CD8-positive, alpha-beta memory T cell (primary cell): ENCODE measurements at regions not wholly inside any gene's neighbourhood (a gene's known extent, or its start where the extent isn't known, plus 50 kb on each side); places are given as distances from the start of the nearest gene placed in this dataset.

Experiments
- CTCF ChIA-PET: fragments of 350-600 bp; sonication (Branson Sonifier 250); formaldehyde crosslinking; loops from one replicate; lab custom pipeline; 2021; ENCODE audit warnings: antibody characterized with exemption; lab: Charles Lee
- POLR2A ChIA-PET: fragments of 350-600 bp; sonication (Branson Sonifier 250); formaldehyde crosslinking; loops from one replicate; lab custom pipeline; 2021; ENCODE audit warnings: antibody characterized with exemption; lab: Charles Lee
- DNase-seq, 5 donors: peaks; one replicate each; pipeline versions ENCODE4 v3.0.0 to v3.0.0-alpha.2; 2020 to 2022; ENCODE audit warnings: mixed read lengths in 1 of 5
- H3K27ac ChIP-seq: one replicate; pipeline ENCODE4 v1.7.0; 2013; ENCODE audit warnings: low read depth, mild to moderate bottlenecking, low read length, moderate library complexity
- H3K27me3 ChIP-seq: 2 replicates; pipeline ENCODE4 v1.7.0; 2013; ENCODE audit warnings: low read length, mild to moderate bottlenecking; ENCODE audit not compliant: insufficient read depth, poor library complexity, severe bottlenecking
- H3K36me3 ChIP-seq: 2 replicates; pipeline ENCODE4 v1.7.0; 2013; ENCODE audit warnings: mild to moderate bottlenecking, low read length, moderate library complexity; ENCODE audit not compliant: insufficient read depth
- H3K4me1 ChIP-seq: 2 replicates; pipeline ENCODE4 v1.7.0; 2013; ENCODE audit warnings: mild to moderate bottlenecking, low read length, moderate library complexity; ENCODE audit not compliant: insufficient read depth
- H3K4me3 ChIP-seq: 2 replicates; pipeline ENCODE4 v1.7.0; 2013; ENCODE audit warnings: mild to moderate bottlenecking, low read length
- H3K9me3 ChIP-seq: 2 replicates; pipeline ENCODE4 v1.7.0; 2013; ENCODE audit warnings: mild to moderate bottlenecking, low read length
- H3K27ac Mint-ChIP-seq, 8 donors: one replicate each; pipeline ENCODE4 v1.8.0; 2020 to 2021; ENCODE audit warnings: mixed read lengths in 8 of 8, mild to moderate bottlenecking in 6 of 8, inconsistent platforms in 3 of 8, moderate library complexity in 3 of 8
- H3K27me3 Mint-ChIP-seq, 2 donors: one replicate each; pipeline ENCODE4 v1.8.0; 2020 to 2021; ENCODE audit warnings: mixed read lengths in 2 of 2, mild to moderate bottlenecking in 1 of 2, moderate library complexity in 1 of 2
- H3K36me3 Mint-ChIP-seq, 3 donors: one replicate each; pipeline ENCODE4 v1.8.0; 2020 to 2021; ENCODE audit warnings: mixed read lengths in 3 of 3, inconsistent platforms in 1 of 3, mild to moderate bottlenecking in 1 of 3
- H3K4me1 Mint-ChIP-seq, 3 donors: one replicate each; pipeline ENCODE4 v1.8.0; 2020 to 2021; ENCODE audit warnings: mixed read lengths in 3 of 3, inconsistent platforms in 1 of 3, mild to moderate bottlenecking in 1 of 3
- H3K4me3 Mint-ChIP-seq, 7 donors: one replicate each; pipeline ENCODE4 v1.8.0; 2020 to 2021; ENCODE audit warnings: mixed read lengths in 7 of 7, mild to moderate bottlenecking in 6 of 7, moderate library complexity in 4 of 7, inconsistent platforms in 2 of 7
- H3K9me3 Mint-ChIP-seq, 5 donors: one replicate each; pipeline ENCODE4 v1.8.0; 2020 to 2022; ENCODE audit warnings: mixed read lengths in 5 of 5, mild to moderate bottlenecking in 3 of 5, moderate library complexity in 2 of 5, inconsistent platforms in 1 of 5

DNA sequence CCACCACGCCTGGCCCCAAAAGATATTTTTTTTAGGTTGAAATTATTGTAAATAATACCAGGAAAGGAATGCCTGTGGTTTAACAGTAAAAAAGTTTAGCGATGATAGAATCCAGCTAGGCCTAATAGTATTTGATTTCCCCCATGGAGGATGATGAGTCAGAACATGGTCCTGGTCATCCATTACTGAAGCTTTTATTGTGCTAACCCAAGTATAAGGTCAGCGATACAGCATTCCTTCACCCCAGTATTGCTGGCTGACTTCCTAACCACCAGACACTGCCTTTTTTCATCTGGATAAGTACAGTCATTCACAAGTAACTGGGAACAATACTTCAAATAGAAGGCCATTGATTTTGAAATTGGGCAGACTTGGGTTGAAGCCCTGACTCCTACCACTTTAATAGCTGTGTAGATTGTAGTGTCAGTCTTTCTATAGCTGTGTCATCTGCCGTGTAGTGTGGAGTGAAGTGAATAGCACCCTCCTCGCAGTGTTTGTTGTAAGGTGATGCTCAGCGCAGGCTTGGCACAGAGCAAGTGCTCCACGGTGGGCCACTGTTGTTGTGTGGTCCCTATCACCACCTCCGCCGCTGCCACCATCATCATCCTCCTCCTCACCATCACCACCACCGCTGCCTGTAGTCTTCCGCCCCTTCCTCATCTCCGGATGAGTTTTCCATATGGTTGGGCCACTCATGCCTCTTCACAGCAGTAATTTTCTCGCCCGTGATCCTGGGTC, 436.0 kb upstream of the TPM1 start:
- ChIA-PET CTCF (no interaction called here), POLR2A (no interaction called here)
- H3K36me3 ChIP-seq, result no peaks in the 10 kb centered on the region
- H3K27ac ChIP-seq, result no peak overlapping the region
- no peak for DNase-seq
- H3K4me3 ChIP-seq, result no peak overlapping the region
- Mint-ChIP-seq H3K4me1 (no peaks in the 10 kb centered on the region), H3K27me3 (peaks cover 8 to 39% of the 10 kb centered on the region in 2 donors), H3K36me3 (peaks cover 0 to 1% (median 0%) of the 10 kb centered on the region in 3 donors), H3K4me3 (no peak overlapping the region), H3K27ac (peak overlapping the region in 1 of 8 donors; percentile 82), H3K9me3 (no peaks in the 10 kb centered on the region)
- H3K4me1 ChIP-seq, result no peaks in the 10 kb centered on the region
- H3K9me3 ChIP-seq, result no peaks in the 10 kb centered on the region
- H3K27me3 ChIP-seq, result no peaks in the 10 kb centered on the region

DNA sequence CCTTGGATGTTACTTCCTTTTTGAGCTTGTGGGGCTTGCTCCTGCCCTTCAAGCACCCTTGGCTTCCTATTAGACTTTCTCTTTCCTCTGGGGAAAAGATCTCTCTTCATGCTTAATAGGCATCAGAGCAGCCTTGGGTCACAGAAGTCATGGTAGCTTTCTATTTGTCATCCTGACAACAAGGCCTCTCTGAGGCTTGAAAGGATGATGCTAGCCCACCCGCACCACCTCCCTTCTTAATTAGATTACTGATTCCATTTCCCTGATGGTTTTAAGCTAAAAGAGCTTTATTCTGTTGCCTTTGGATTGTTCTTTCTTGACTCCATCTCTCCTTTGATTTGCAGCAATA, 435.5 kb upstream of the TPM1 start:
- H3K27ac ChIP-seq, result no peak overlapping the region
- CTCF ChIA-PET, result no interaction called here
- H3K27me3 ChIP-seq, result no peaks in the 10 kb centered on the region
- no peak overlapping the region for H3K4me3 ChIP-seq
- Mint-ChIP-seq H3K9me3 (peaks cover 0 to 1% (median 0%) of the 10 kb centered on the region in 5 donors), H3K36me3 (peaks cover 0 to 1% (median 0%) of the 10 kb centered on the region in 3 donors), H3K4me3 (no peak overlapping the region), H3K4me1 (no peaks in the 10 kb centered on the region), H3K27ac (peak overlapping the region in 1 of 8 donors; percentile 82), H3K27me3 (peaks cover 8 to 40% of the 10 kb centered on the region in 2 donors)
- H3K9me3 ChIP-seq, result no peaks in the 10 kb centered on the region
- DNase-seq, result no peak
- no peaks in the 10 kb centered on the region for H3K4me1 ChIP-seq
- POLR2A ChIA-PET, result no interaction called here
- no peaks in the 10 kb centered on the region for H3K36me3 ChIP-seq

DNA sequence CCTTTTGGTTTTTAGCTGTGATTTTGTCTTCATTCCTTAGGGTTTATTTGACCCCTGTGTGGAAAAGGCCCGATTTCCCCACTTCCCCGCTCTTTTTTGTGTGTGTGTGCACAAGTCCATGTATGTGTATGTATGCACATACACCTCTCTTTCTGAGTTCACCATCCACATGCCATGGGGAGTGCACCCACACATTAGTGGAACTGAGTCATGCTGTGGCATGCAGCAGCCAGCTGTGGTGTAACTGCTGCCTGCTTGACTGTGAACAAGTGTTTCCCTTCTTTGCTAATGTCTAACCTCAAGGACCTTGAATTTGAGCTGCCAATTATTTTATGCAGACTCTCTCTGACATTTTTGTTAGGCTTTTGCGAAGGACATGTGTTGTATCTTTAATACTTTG, 434.9 kb upstream of the TPM1 start:
- no peaks in the 10 kb centered on the region for H3K9me3 ChIP-seq
- Mint-ChIP-seq H3K27ac (no peak overlapping the region), H3K36me3 (peaks cover 0 to 1% (median 0%) of the 10 kb centered on the region in 3 donors), H3K9me3 (peaks cover 0 to 2% (median 0%) of the 10 kb centered on the region in 5 donors), H3K27me3 (peaks cover 8 to 38% of the 10 kb centered on the region in 2 donors), H3K4me3 (no peak overlapping the region), H3K4me1 (no peaks in the 10 kb centered on the region)
- H3K27ac ChIP-seq, result no peak overlapping the region
- POLR2A ChIA-PET, result no interaction called here
- no peaks in the 10 kb centered on the region for H3K27me3 ChIP-seq
- H3K4me1 ChIP-seq, result no peaks in the 10 kb centered on the region
- CTCF ChIA-PET, result no interaction called here
- H3K36me3 ChIP-seq, result no peaks in the 10 kb centered on the region
- H3K4me3 ChIP-seq, result no peak overlapping the region
- no peak for DNase-seq

DNA sequence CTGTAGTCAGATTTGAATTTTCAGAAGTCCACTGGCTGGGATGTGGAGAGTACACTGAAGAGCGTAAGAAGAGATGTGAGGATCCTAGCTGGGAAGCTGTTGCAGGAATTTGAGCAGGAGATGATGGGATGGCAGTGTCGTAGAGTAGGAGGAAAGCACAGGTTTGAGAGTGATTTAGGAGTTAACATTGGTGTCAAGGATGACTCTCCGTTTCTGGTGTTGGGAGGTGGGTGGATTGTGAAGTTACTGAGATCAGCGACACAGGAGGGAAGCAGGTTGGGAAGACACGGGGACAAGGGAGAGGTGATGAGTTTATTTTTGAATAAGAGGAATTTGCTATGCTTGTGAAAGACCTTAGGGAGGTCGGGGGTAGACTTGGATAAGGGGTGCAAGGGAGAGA, 434.2 kb upstream of the TPM1 start:
- peaks cover 0 to 2% (median 0%) of the 10 kb centered on the region in 5 donors for H3K9me3 Mint-ChIP-seq
- no peak for DNase-seq
- CTCF ChIA-PET, result no interaction called here
- H3K27me3 Mint-ChIP-seq, result peaks cover 8 to 42% of the 10 kb centered on the region in 2 donors
- POLR2A ChIA-PET, result no interaction called here
- no peaks in the 10 kb centered on the region for H3K36me3 ChIP-seq
- no peaks in the 10 kb centered on the region for H3K4me1 Mint-ChIP-seq
- no peak overlapping the region for H3K4me3 ChIP-seq
- H3K36me3 Mint-ChIP-seq, result peaks cover 0 to 1% (median 0%) of the 10 kb centered on the region in 3 donors
- no peaks in the 10 kb centered on the region for H3K9me3 ChIP-seq
- H3K4me3 Mint-ChIP-seq, result no peak overlapping the region
- H3K27me3 ChIP-seq, result no peaks in the 10 kb centered on the region
- H3K27ac ChIP-seq, result no peak overlapping the region
- no peaks in the 10 kb centered on the region for H3K4me1 ChIP-seq
- no peak overlapping the region for H3K27ac Mint-ChIP-seq

DNA sequence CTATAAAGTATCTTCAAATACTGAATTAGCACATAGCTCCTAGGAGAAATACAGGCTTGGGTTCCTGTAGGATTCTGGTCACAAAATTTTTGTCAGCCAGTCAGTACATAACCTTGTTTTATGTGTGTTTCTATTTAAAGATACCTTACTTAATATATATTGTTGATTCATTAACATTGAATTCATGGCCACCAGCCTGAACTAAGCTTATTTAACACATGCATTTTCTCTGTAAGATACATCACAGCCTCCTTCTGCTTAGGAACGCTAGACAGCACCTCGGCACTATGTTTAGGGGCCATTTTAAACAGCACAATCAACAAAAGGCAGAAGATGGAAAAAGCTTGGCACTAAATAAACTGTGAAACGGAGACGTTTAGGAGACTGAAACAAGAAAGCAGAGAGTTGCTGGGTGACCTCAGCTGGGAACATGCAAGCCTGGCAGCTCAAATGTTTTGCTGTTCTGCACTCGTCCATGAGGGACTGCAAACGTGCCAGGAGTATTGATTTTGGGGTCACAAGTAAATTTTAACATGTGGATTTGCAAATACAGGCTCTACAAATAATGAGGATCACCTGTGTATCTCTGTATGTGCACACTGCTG, 432.2 kb upstream of the TPM1 start:
- Mint-ChIP-seq H3K9me3 (peaks cover 0 to 2% (median 0%) of the 10 kb centered on the region in 5 donors), H3K4me1 (no peaks in the 10 kb centered on the region), H3K36me3 (peaks cover 0 to 1% (median 0%) of the 10 kb centered on the region in 3 donors), H3K27ac (no peak overlapping the region), H3K4me3 (no peak overlapping the region), H3K27me3 (peaks cover 8 to 40% of the 10 kb centered on the region in 2 donors)
- Histone ChIP-seq H3K36me3 (no peaks in the 10 kb centered on the region), H3K4me3 (no peak overlapping the region), H3K27ac (no peak overlapping the region), H3K9me3 (no peaks in the 10 kb centered on the region), H3K27me3 (no peaks in the 10 kb centered on the region), H3K4me1 (no peaks in the 10 kb centered on the region)
- no peak for DNase-seq
- POLR2A ChIA-PET, result no interaction called here
- CTCF ChIA-PET, result no interaction called here

DNA sequence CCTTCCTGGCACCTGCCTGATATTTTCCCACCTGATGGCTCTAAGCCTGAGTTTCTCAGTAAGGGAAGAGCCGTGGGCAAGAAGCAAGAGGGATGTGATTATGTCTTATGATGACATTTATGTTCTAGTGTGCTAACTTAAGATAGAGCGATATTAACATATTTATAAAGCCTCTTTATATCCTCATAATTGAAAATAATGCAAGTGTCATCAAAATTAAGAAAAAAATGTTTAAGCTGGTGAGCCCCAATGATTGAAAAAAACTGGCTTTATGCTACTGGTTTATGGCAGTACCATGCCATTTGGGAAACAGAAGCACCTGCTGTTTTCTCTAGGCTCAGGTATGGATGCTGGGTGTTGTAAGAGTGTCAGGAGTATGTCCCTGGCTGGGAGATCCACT, 431.5 kb upstream of the TPM1 start:
- Mint-ChIP-seq H3K4me3 (no peak overlapping the region), H3K4me1 (no peaks in the 10 kb centered on the region), H3K27me3 (peaks cover 8 to 40% of the 10 kb centered on the region in 2 donors), H3K36me3 (peaks cover 0 to 1% (median 0%) of the 10 kb centered on the region in 3 donors), H3K9me3 (peaks cover 0 to 2% (median 0%) of the 10 kb centered on the region in 5 donors), H3K27ac (no peak overlapping the region)
- Histone ChIP-seq H3K4me3 (no peak overlapping the region), H3K27me3 (no peaks in the 10 kb centered on the region), H3K27ac (no peak overlapping the region), H3K36me3 (no peaks in the 10 kb centered on the region), H3K9me3 (no peaks in the 10 kb centered on the region), H3K4me1 (no peaks in the 10 kb centered on the region)
- POLR2A ChIA-PET, result no interaction called here
- no peak for DNase-seq
- CTCF ChIA-PET, result no interaction called here

DNA sequence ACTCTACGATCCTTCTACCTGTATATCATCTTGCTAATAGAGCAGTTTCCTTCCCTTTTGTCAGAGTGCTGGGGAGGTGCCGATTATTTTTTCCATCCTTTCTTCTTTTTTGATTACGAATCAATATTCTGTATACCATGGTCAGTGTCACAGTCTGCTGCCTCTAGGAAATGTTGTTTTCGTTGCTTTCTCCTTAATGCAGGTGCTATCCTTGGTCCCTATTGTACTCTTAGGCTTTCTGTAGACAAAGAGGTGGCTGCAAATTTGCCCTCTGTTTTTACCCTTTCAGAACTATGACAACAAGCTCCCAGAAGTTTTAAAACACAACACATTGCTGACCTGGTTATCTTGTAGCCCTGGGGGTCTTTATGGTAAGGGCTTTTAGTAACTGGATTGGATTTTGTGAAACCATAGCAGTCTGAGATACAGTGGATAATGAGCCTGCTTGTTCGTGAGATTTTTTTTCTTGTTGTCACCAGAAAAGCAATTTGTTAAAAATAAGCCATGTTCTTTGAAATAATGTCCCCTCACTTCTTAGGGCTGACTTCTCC, 430.3 kb upstream of the TPM1 start:
- Mint-ChIP-seq H3K4me3 (no peak overlapping the region), H3K9me3 (peaks cover 0 to 2% (median 0%) of the 10 kb centered on the region in 5 donors), H3K36me3 (no peaks in the 10 kb centered on the region), H3K4me1 (no peaks in the 10 kb centered on the region), H3K27me3 (peaks cover 6 to 40% of the 10 kb centered on the region in 2 donors), H3K27ac (no peak overlapping the region)
- Histone ChIP-seq H3K27me3 (no peaks in the 10 kb centered on the region), H3K4me1 (no peaks in the 10 kb centered on the region), H3K36me3 (no peaks in the 10 kb centered on the region), H3K4me3 (no peak overlapping the region), H3K9me3 (no peaks in the 10 kb centered on the region), H3K27ac (no peak overlapping the region)
- no peak for DNase-seq
- ChIA-PET CTCF (no interaction called here), POLR2A (no interaction called here)

DNA sequence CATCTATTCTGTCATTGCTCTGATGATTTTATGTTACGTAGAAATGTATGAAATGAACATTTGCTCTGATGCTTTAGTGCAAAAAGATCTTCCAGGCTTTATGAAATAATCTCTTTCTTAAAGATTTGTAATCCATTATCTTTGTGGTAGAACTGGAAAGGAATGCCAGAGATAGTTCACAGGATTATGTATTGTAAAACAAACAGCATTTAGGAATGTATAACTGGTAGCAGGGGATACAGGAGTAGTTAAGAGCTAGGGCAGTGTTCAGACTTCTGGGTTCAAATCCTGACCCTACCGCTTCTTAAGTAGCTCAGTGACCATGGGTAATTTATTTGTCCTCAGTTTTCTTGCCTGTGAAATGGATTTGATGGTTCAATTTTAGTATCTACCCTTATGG, 429.8 kb upstream of the TPM1 start:
- Histone ChIP-seq H3K4me1 (no peaks in the 10 kb centered on the region), H3K27ac (no peak overlapping the region), H3K36me3 (no peaks in the 10 kb centered on the region), H3K27me3 (no peaks in the 10 kb centered on the region), H3K4me3 (no peak overlapping the region), H3K9me3 (no peaks in the 10 kb centered on the region)
- no peaks in the 10 kb centered on the region for H3K36me3 Mint-ChIP-seq
- no peak overlapping the region for H3K27ac Mint-ChIP-seq
- no peak for DNase-seq
- POLR2A ChIA-PET, result no interaction called here
- CTCF ChIA-PET, result no interaction called here
- H3K4me3 Mint-ChIP-seq, result no peak overlapping the region
- H3K9me3 Mint-ChIP-seq, result peaks cover 0 to 2% (median 0%) of the 10 kb centered on the region in 5 donors
- peaks cover 6 to 42% of the 10 kb centered on the region in 2 donors for H3K27me3 Mint-ChIP-seq
- no peaks in the 10 kb centered on the region for H3K4me1 Mint-ChIP-seq
